ENCODE measurements at regions not wholly inside any gene's neighbourhood (a gene's known extent, or its start where the extent isn't known, plus 50 kb on each side); places are given as distances from the start of the nearest gene placed in this dataset.

GRCh38 chr2:108165729-108166128 lies 74.0 kb upstream of the SULT1C3 start:
- in situ Hi-C loops (cut with MboI; ENCODE audit: low sequenced_read_pairs) = no loop called here
- Histone ChIP-seq H3K4me1 (no peaks in the 10 kb centered on the region), H3K27me3 (ENCODE audit: low read depth) (no peaks in the 10 kb centered on the region), H3K36me3 (replicated peaks) (no peaks in the 10 kb centered on the region), H3K9me3 (no peaks in the 10 kb centered on the region), H3K4me3 (no peak overlapping the region)
- DNase-seq (ENCODE audit: low spot score in 2 of 2) = no peak

- in situ Hi-C loops (cut with MboI; ENCODE audit: low sequenced_read_pairs) = no loop called here
- Histone ChIP-seq H3K4me3 (no peak overlapping the region), H3K9me3 (no peaks in the 10 kb centered on the region), H3K4me1 (no peaks in the 10 kb centered on the region), H3K27me3 (ENCODE audit: low read depth) (no peaks in the 10 kb centered on the region), H3K36me3 (replicated peaks) (no peaks in the 10 kb centered on the region)
- DNase-seq (ENCODE audit: low spot score in 2 of 2) = no peak
Observed at GRCh38 chr2:108167699-108168098, 72.1 kb upstream of the SULT1C3 start.

GRCh38 chr2:108169982-108170625 lies 69.7 kb upstream of the SULT1C3 start:
- in situ Hi-C loops (cut with MboI; ENCODE audit: low sequenced_read_pairs) = no loop called here
- DNase-seq (ENCODE audit: low spot score in 2 of 2) = peak in 1 of 2 experiments; percentile 31
- H3K9me3 ChIP-seq = no peaks in the 10 kb centered on the region
- H3K36me3 ChIP-seq (replicated peaks) = no peaks in the 10 kb centered on the region
- no peaks in the 10 kb centered on the region for H3K4me1 ChIP-seq
- no peaks in the 10 kb centered on the region for H3K27me3 ChIP-seq (ENCODE audit: low read depth)
- no peak overlapping the region for H3K4me3 ChIP-seq

- Histone ChIP-seq H3K4me1 (no peaks in the 10 kb centered on the region), H3K4me3 (no peak overlapping the region), H3K9me3 (no peaks in the 10 kb centered on the region), H3K36me3 (replicated peaks) (no peaks in the 10 kb centered on the region), H3K27me3 (ENCODE audit: low read depth) (no peaks in the 10 kb centered on the region)
- DNase-seq (ENCODE audit: low spot score in 2 of 2) = no peak
- in situ Hi-C loops (cut with MboI; ENCODE audit: low sequenced_read_pairs) = no loop called here
Observed at GRCh38 chr2:108171657-108172056, 68.1 kb upstream of the SULT1C3 start.

GRCh38 chr2:108182489-108182888 lies 57.3 kb upstream of the SULT1C3 start:
- Histone ChIP-seq H3K9me3 (no peaks in the 10 kb centered on the region), H3K4me1 (no peaks in the 10 kb centered on the region), H3K36me3 (replicated peaks) (no peaks in the 10 kb centered on the region), H3K4me3 (no peak overlapping the region), H3K27me3 (ENCODE audit: low read depth) (no peaks in the 10 kb centered on the region)
- in situ Hi-C loops (cut with MboI; ENCODE audit: low sequenced_read_pairs) = loop anchor here (25.0 kb wide), 1 partner anchor 245 kb away; no protein-coding TSS in a partner anchor
- DNase-seq (ENCODE audit: low spot score in 2 of 2) = peak; percentile 5 to 60

GRCh38 chr2:108184419-108184818 lies 55.3 kb upstream of the SULT1C3 start:
- Histone ChIP-seq H3K36me3 (replicated peaks) (no peaks in the 10 kb centered on the region), H3K4me1 (no peaks in the 10 kb centered on the region), H3K9me3 (no peaks in the 10 kb centered on the region), H3K27me3 (ENCODE audit: low read depth) (no peaks in the 10 kb centered on the region), H3K4me3 (no peak overlapping the region)
- in situ Hi-C loops (cut with MboI; ENCODE audit: low sequenced_read_pairs) = loop anchor here (25.0 kb wide), 1 partner anchor 247 kb away; no protein-coding TSS in a partner anchor
- peak; percentile 6 to 18 for DNase-seq (ENCODE audit: low spot score in 2 of 2)

GRCh38 chr2:108189316-108189715 lies 50.5 kb upstream of the SULT1C3 start:
- DNase-seq (ENCODE audit: low spot score in 2 of 2) = no peak
- Histone ChIP-seq H3K9me3 (no peaks in the 10 kb centered on the region), H3K4me3 (no peak overlapping the region), H3K4me1 (no peaks in the 10 kb centered on the region), H3K27me3 (ENCODE audit: low read depth) (no peaks in the 10 kb centered on the region), H3K36me3 (replicated peaks) (no peaks in the 10 kb centered on the region)
- in situ Hi-C loops (cut with MboI; ENCODE audit: low sequenced_read_pairs) = loop anchor here (25.0 kb wide), 1 partner anchor 252 kb away; no protein-coding TSS in a partner anchor
